IMR-90 (cell line): ENCODE measurements at regions not wholly inside any gene's neighbourhood (a gene's known extent, or its start where the extent isn't known, plus 50 kb on each side); places are given as distances from the start of the nearest gene placed in this dataset.

Experiments used
- ATAC-seq: fragments of 200-7000 bp; cut with Tn5 transposase; 2 replicates; pipeline ENCODE4 v1.9.1; 2020; ENCODE audit warnings: low read depth, mild to moderate bottlenecking, moderate library complexity
- BruUV-seq: library from RNA; stranded (reverse); fragments of 400-500 nt; replicated peaks from 2 replicates; lab custom pipeline; 2021; lab: Mats Ljungman, UMichigan
- CTCF ChIA-PET: fragments of 300-600 bp; formaldehyde crosslinking; extraction: SDS; loops from one replicate; lab custom pipeline; 2021; ENCODE audit warnings: antibody characterized with exemption; lab: Yijun Ruan, JAX
- POLR2A ChIA-PET: fragments of 300-600 bp; sonication (Branson Sonifier 250); formaldehyde crosslinking; loops from one replicate; lab custom pipeline; 2022; ENCODE audit warnings: antibody characterized with exemption; ENCODE audit not compliant: unreplicated experiment; lab: Charles Lee
- DNase-seq: peaks from one replicate; pipeline ENCODE4 v3.0.0; 2013
- H2AFZ ChIP-seq: replicated peaks from 2 replicates; pipeline ENCODE3; 2013; ENCODE audit warnings: low read length, mild to moderate bottlenecking; ENCODE audit not compliant: poor library complexity
- H2AK5ac ChIP-seq: 2 replicates; pipeline ENCODE4 v1.6.1; 2013; ENCODE audit warnings: low read depth, low read length, inconsistent platforms
- H2AK9ac ChIP-seq: replicated peaks from 2 replicates; pipeline ENCODE3; 2013; ENCODE audit warnings: mild to moderate bottlenecking, low read depth, low read length, moderate library complexity; ENCODE audit not compliant: poor library complexity
- H2BK120ac ChIP-seq: 2 replicates; pipeline ENCODE4 v1.6.1; 2013; ENCODE audit warnings: low read depth, low read length, inconsistent platforms
- H2BK15ac ChIP-seq: 3 replicates; pipeline ENCODE4 v1.6.1; 2013; ENCODE audit warnings: low read depth, low read length, inconsistent platforms
- H2BK20ac ChIP-seq: 2 replicates; pipeline ENCODE4 v1.6.1; 2013; ENCODE audit warnings: low read depth, mild to moderate bottlenecking, inconsistent platforms, low read length, moderate library complexity
- H2BK5ac ChIP-seq: 2 replicates; pipeline ENCODE4 v1.6.1; 2013; ENCODE audit warnings: mild to moderate bottlenecking, low read depth, low read length, inconsistent platforms; ENCODE audit not compliant: poor library complexity, severe bottlenecking
- H3K14ac ChIP-seq: replicated peaks from 2 replicates; pipeline ENCODE4 v1.6.1; 2013; ENCODE audit warnings: low read depth, low read length, inconsistent platforms
- H3K18ac ChIP-seq: 2 replicates; pipeline ENCODE4 v1.6.1; 2013; ENCODE audit warnings: low read depth, low read length, control low read depth
- H3K23ac ChIP-seq: 2 replicates; pipeline ENCODE4 v1.6.1; 2013; ENCODE audit warnings: low read depth, low read length, inconsistent platforms
- H3K27ac ChIP-seq: 2 replicates; pipeline ENCODE4 v1.5.1; 2013; ENCODE audit warnings: mild to moderate bottlenecking, control low read depth, low read length; ENCODE audit not compliant: insufficient read depth
- H3K27me3 ChIP-seq: 2 replicates; pipeline ENCODE4 v1.6.1; 2013; ENCODE audit warnings: low read length; ENCODE audit not compliant: control insufficient read depth, insufficient read depth
- H3K36me3 ChIP-seq: 2 replicates; pipeline ENCODE4 v1.6.1; 2013; ENCODE audit warnings: low read length, mixed read lengths; ENCODE audit not compliant: control insufficient read depth, insufficient read depth
- H3K4ac ChIP-seq: 2 replicates; pipeline ENCODE4 v1.6.1; 2013; ENCODE audit warnings: low read depth, low read length, inconsistent platforms
- H3K4me1 ChIP-seq: 2 replicates; pipeline ENCODE4 v1.6.1; 2013; ENCODE audit warnings: low read length, mixed read lengths; ENCODE audit not compliant: control insufficient read depth, insufficient read depth
- H3K4me2 ChIP-seq: 2 replicates; pipeline ENCODE4 v1.6.1; 2013; ENCODE audit warnings: low read depth, mild to moderate bottlenecking, control low read depth, low read length, moderate library complexity
- H3K4me3 ChIP-seq: 2 replicates; pipeline ENCODE4 v1.5.1; 2013; ENCODE audit warnings: low read depth, mild to moderate bottlenecking, control low read depth, low read length, moderate library complexity; ENCODE audit not compliant: insufficient read depth
- H3K56ac ChIP-seq: 2 replicates; pipeline ENCODE4 v1.6.1; 2013; ENCODE audit warnings: low read length, inconsistent platforms; ENCODE audit not compliant: insufficient read depth; ENCODE audit errors: extremely low read depth
- H3K79me1 ChIP-seq, 2 experiments: 2 replicates each; pipeline ENCODE4 v1.6.1; 2013; ENCODE audit warnings: low read length in 2 of 2, inconsistent platforms in 1 of 2, low read depth in 1 of 2
- H3K9ac ChIP-seq: 2 replicates; pipeline ENCODE4 v1.6.1; 2013; ENCODE audit warnings: low read depth, low read length, control low read depth
- H3K9me1 ChIP-seq: 2 replicates; pipeline ENCODE4 v1.6.1; 2013; ENCODE audit warnings: low read length, inconsistent platforms; ENCODE audit not compliant: insufficient read depth
- H3K9me3 ChIP-seq: 2 replicates; pipeline ENCODE4 v1.6.1; 2013; ENCODE audit warnings: low read length; ENCODE audit not compliant: control insufficient read depth, insufficient read depth
- H4K20me1 ChIP-seq: 2 replicates; pipeline ENCODE4 v1.6.1; 2013; ENCODE audit warnings: low read length, inconsistent platforms; ENCODE audit not compliant: insufficient read depth
- H4K5ac ChIP-seq: 2 replicates; pipeline ENCODE4 v1.6.1; 2013; ENCODE audit warnings: mild to moderate bottlenecking, low read depth, low read length, control low read depth
- H4K8ac ChIP-seq, 2 experiments: 2 replicates each; pipeline ENCODE4 v1.6.1; 2013; ENCODE audit warnings: low read depth in 2 of 2, low read length in 2 of 2, control low read depth in 1 of 2, inconsistent platforms in 1 of 2
- H4K91ac ChIP-seq: 2 replicates; pipeline ENCODE4 v1.6.1; 2013; ENCODE audit warnings: low read depth, low read length, inconsistent platforms; ENCODE audit not compliant: insufficient read depth
- USF2 ChIP-seq: fragments of 150-350 bp; IDR thresholded peaks from 2 replicates; pipeline ENCODE4 v1.6.1; 2017; ENCODE audit warnings: mild to moderate bottlenecking, antibody characterized with exemption, low read length, low read depth
- WGBS, 2 experiments: methylation state at CpG; one replicate each; pipeline versions ENCODE4 v1.1.5 to v1.1.7; 2013; ENCODE audit warnings: missing lambda C conversion rate in 2 of 2; ENCODE audit not compliant: insufficient read length in 1 of 2; ENCODE audit errors: extremely low coverage in 2 of 2; 5-methylcytosine and 5-hydroxymethylcytosine counted together
- dilution Hi-C: fragments of 300-500 bp; cut with HindIII; formaldehyde crosslinking; loops from one replicate; pipeline ENCODE4 v1.14.3; 2018; ENCODE audit warnings: low sequenced_read_pairs; ENCODE audit not compliant: unreplicated experiment
- in situ Hi-C: fragments of 300-500 bp; cut with MboI; formaldehyde crosslinking; loops from 3 replicates; pipeline ENCODE4 v1.14.3; 2019; ENCODE audit warnings: low sequenced_read_pairs, inconsistent platforms, mixed read lengths
- intact Hi-C: fragments of 100-400 bp; cut with micrococcal nuclease; formaldehyde crosslinking; loops from 2 replicates; pipeline ENCODE4 v1.10.0; 2022

GRCh38 chr6:82524031-82524430 is 160.4 kb downstream of the TPBG start:
- DNase-seq (no peak), ATAC-seq (no peak)
- dilution Hi-C loops (no loop called here), in situ Hi-C loops (no loop called here), intact Hi-C loops (no loop called here)
- Histone ChIP-seq H3K27me3 (peaks cover 5% of the 10 kb centered on the region), H3K23ac (no peak overlapping the region), H4K91ac (no peak overlapping the region), H2BK20ac (no peak overlapping the region), H3K9me1 (no peaks in the 10 kb centered on the region), H4K8ac (no peak overlapping the region), H2AFZ (no peak overlapping the region), H2AK5ac (no peak overlapping the region), H3K4me1 (no peaks in the 10 kb centered on the region), H3K4me3 (no peak overlapping the region), H3K4ac (no peak overlapping the region), H3K9me3 (no peaks in the 10 kb centered on the region), H2BK15ac (no peak overlapping the region), H3K14ac (no peak overlapping the region), H3K18ac (no peak overlapping the region), H2BK5ac (no peak overlapping the region), H3K36me3 (no peaks in the 10 kb centered on the region), H3K79me1 (no peaks in the 10 kb centered on the region), H3K9ac (no peak overlapping the region), H3K4me2 (no peak overlapping the region), H4K5ac (no peak overlapping the region), H3K27ac (no peak overlapping the region), H4K20me1 (no peaks in the 10 kb centered on the region), H2AK9ac (no peak overlapping the region), H3K56ac (no peak overlapping the region), H2BK120ac (no peak overlapping the region)
- ChIA-PET CTCF (no interaction called here), POLR2A (no interaction called here)
- BruUV-seq: no TSS peak
- no CpG with 5 or more reads among the region's 8 CpGs for WGBS, 2 experiments
- no peak for TF ChIP-seq USF2
